GM19025 (cell line): ENCODE measurements at regions not wholly inside any gene's neighbourhood (a gene's known extent, or its start where the extent isn't known, plus 50 kb on each side); places are given as distances from the start of the nearest gene placed in this dataset.
"Not testable (repeated sequence)": the region's sequence is repeated elsewhere in the genome, so short reads cannot be mapped to it uniquely, and the experiment has no call there.

Experiments used
- ATAC-seq: cut with Tn5 transposase; IDR thresholded peaks from one replicate; pipeline ENCODE4 v1.9.1; 2021; ENCODE audit warnings: mild to moderate bottlenecking, low read depth, moderate library complexity; ENCODE audit not compliant: unreplicated experiment

DNA sequence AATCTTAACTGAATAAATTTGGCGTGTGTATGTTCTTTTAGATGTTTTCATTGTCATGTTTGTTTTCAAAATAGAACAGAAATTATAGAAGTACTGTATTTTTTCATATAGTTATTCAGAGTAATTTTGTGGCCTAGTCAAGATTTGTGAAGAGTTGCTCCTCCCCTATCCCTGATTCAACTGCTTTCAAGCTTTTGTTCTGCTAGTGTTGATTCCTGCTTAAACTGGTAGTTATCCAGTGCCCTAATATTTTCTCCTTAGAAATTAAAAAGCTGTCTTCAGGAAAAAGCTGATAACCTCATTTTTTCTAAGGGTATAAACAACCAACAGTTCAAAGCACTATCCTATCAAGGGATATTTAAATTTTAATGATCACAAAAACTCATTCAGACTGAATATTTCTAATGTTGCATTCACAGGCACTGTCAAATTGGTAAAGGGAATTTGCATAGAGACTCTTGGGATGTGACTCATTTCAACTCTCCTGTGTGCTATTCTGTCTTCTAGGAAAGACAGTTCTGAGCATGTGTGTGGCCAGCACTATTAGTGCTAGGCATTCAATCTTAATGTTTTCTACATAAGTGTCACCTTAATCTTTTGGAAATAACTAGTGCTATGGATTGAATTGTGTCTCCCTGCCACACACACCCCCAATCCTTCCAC lies 1776.0 kb downstream of the LRRC4C start:
- ATAC-seq: no peak

DNA sequence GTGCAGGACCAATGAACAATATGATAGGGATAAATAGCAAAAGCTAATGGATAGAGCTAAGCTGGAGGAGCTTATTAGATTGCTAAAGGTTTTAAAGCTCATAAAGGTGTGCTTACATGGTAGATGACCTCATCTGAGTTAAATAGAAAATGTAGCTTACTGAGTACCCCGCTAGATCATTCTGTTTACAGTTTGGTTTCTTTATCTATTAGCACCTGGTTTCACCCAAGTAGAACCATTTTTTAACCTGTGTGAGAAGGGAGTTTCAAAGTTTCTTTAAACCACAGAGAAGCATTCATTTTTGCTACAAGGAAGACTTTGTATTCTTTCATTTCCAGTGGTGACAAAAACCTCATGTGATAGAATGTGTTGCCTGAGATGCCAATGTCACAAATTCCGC lies 1778.0 kb downstream of the LRRC4C start:
- ATAC-seq: no peak

- ATAC-seq: no peak
Observed at GRCh38 chr11:39678996-39679395, 1780.5 kb downstream of the LRRC4C start.

DNA sequence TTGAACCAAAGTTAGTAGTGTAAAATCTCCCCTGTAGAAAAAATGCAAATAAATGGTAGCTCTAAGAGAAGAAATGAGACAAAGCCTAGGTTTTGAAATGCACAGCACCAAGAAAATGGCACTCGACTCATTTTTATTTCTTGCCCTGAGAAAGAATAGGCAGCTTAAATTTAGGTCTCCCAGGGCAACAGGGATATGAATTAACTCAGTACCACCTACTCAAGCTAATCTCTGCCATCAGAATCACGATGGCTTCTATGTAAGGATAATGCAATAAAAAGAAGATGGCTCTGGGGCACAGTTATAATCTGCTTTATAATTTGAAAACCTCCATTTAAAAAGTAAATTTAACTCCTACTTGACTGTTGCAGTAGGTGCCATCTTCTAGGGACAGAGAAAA lies 1784.3 kb downstream of the LRRC4C start:
- no peak for ATAC-seq

GRCh38 chr11:39674761-39675160 lies 1784.7 kb downstream of the LRRC4C start:
- ATAC-seq: no peak

GRCh38 chr11:39674024-39674423 lies 1785.4 kb downstream of the LRRC4C start:
- ATAC-seq: no peak

GRCh38 chr11:39668640-39669039 lies 1790.8 kb downstream of the LRRC4C start:
- no peak for ATAC-seq

DNA sequence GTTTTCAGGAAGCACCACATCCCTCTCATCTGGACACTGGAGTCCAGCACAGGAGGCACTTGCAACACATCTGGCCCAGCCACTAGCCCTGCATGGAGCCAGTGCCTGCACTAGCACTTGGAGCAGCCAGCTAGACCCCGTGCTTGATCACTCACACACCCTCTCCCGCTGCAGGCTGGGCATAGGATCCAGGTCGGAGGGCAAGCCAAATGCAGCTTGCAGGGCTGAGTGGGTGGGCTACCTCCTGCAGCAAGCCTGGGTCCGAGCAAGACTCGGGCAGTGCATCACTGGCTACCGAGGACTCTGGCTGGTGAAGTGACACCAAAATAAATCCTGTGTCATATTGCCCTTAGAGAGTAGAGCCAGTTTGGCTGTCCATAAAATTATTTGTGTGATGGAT lies 1795.4 kb downstream of the LRRC4C start:
- ATAC-seq: no peak

DNA sequence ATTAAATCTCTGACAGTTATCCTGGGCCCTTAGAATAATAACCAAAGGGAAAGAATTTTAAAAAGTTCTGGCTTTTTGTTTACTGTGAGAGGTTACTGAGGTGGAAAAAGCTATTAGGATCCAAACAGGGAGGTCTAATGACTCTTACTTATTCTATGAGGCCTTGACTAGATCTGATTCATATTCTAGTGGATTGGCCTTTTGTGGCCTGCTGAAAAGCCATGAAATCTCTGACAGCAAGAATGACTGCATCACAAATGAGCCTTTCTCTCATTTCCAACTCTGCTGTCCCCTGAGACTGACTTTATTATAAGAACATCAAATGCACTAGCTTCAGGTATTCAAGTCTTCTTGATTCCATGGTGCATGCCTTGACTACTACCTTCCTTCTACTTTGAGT lies 1797.6 kb downstream of the LRRC4C start:
- no peak for ATAC-seq

DNA sequence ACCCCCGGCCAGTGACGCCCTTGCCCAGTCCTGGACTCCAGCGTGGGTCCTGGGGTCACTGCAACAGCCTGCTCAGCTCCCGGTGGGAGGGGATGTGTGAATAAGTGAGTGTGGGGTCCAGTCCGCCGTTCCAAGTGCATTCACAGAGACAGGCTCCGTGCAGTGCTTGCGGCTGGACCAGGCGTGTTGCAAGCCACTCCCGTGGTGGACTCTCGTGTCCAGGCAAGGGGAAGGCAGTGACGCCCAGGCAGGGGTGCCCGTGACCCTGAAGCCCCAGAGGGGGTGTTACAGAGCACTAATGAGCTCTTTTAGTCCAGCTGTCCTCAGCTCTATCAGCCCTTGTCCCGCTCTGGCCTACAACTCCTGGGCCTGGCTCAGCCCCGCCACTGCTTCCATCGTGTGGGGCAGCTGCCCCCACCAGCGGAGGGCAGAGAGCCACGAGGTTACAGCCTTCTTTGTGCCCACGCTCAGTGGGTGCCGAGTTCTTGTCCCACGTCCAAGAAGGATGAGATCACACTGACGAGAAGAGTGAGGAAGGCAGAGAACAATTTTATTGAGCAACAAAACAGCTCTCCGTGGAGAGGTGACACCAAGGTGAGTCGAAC lies 1807.5 kb downstream of the LRRC4C start:
- no peak for ATAC-seq

GRCh38 chr11:39641751-39642150 lies 1817.7 kb downstream of the LRRC4C start:
- no peak for ATAC-seq

DNA sequence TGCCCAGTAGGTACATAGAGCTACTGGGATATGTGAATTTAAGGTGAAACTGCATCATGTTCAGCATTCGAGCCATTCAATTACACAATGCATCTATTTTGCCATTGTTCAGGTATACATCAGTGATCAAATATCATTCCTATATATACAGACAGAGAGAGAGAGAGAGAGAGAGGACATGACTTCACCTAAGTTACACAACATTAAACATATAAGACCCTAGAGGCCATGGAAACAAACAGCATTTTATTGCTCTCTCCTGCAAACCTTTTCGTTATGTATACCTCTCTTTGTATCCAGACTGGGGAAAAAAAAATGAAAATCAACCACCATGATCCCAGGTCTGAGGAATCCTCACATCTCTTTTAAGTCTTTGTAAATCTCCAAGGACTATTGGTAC lies 1829.1 kb downstream of the LRRC4C start:
- ATAC-seq: no peak

DNA sequence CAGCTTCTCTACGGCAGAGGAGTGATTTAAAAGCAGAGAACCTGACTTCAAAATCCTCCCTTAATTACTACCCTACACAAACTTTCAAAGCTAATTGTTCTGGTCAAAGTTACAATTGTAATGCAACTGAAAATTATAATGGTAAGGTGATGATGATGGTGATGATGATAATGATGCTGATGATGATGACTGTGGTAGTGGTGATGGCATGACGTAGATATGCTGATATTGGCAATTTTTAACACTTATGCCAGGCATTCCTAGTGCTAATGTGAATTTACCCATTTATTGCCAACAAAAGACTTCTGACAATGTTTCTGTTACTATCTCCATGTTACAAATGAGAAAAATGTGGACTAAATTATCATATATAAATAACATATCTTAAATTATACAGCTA lies 1831.1 kb downstream of the LRRC4C start:
- ATAC-seq: no peak

DNA sequence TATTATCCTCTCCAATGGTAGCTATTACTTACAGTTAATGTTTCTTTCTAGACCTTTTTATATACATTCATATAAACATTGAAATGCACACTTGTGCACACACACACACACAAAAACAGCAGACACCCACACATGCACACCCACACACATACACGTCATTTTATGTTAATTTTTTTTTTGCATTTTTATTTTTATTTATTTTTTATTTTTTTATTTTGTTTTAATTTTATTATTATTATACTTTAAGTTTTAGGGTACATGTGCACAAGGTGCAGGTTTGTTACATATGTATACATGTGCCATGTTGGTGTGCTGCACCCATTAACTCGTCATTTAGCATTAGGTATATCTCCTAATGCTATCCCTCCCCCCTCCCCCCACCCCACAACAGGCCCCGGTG lies 1839.1 kb downstream of the LRRC4C start:
- ATAC-seq: not testable (repeated sequence)

DNA sequence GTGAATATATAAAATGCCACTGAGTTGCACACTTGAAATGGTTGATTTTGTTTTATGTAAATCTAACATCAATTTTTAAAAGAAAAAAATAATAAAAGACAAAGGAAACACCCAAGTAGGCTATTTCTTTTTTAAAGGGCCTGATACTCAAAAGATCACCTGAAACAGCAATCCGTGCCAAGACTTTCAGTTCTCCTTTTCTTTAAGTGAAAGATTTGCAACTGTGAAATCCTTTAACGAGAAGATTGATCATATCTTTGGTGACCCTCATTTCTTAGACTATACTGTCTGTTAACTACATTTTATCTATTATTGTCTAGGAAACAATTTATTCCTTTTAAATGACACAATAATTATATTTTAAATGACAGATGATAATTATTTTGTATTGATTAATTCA lies 1841.5 kb downstream of the LRRC4C start:
- no peak for ATAC-seq

DNA sequence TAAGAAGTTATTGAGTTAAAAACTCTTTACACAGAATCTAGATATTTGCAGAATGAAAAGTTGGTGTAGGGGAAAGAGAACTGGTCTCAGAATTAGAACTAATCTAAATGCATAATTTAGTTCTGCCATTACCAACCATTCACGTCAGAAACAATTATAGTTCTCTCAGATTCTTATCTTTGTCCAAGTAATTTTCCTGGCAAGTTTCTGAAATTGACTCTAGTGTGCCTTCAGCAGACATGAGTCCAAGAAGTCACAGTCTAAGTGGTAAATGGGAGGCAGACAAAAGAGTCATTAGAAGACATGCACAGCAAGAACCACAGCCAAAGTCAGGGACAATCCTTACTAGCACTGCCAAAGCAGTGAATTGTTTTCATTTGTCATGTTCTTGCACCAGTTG lies 1870.1 kb downstream of the LRRC4C start:
- no peak for ATAC-seq

GRCh38 chr11:39586036-39586435 lies 1873.4 kb downstream of the LRRC4C start:
- no peak for ATAC-seq

GRCh38 chr11:39571081-39571480 lies 1888.4 kb downstream of the LRRC4C start:
- ATAC-seq: no peak

- no peak for ATAC-seq
Observed at GRCh38 chr11:39570526-39570925, 1888.9 kb downstream of the LRRC4C start.

- no peak for ATAC-seq
Observed at GRCh38 chr11:39569789-39570188, 1889.7 kb downstream of the LRRC4C start.

- ATAC-seq: no peak
Observed at GRCh38 chr11:39542460-39542859, 1917.0 kb downstream of the LRRC4C start.

GRCh38 chr11:39541945-39542351 lies 1917.5 kb downstream of the LRRC4C start:
- ATAC-seq: no peak

GRCh38 chr11:39536323-39536722 lies 1923.1 kb downstream of the LRRC4C start:
- ATAC-seq: not testable (repeated sequence)
